ENCODE measurements at regions not wholly inside any gene's neighbourhood (a gene's known extent, or its start where the extent isn't known, plus 50 kb on each side); places are given as distances from the start of the nearest gene placed in this dataset.

GRCh38 chr2:144948205-144948855 is 428.4 kb upstream of the ZEB2 start:
- DNase-seq: no peak

- no peak for DNase-seq
Measured at GRCh38 chr2:144947709-144948037, 427.8 kb upstream of the ZEB2 start.

- DNase-seq: no peak
Measured at GRCh38 chr2:144946263-144946662, 426.3 kb upstream of the ZEB2 start.

- DNase-seq: no peak
Measured at GRCh38 chr2:144944546-144945220, 424.8 kb upstream of the ZEB2 start.

GRCh38 chr2:144943986-144944385 is 424.1 kb upstream of the ZEB2 start:
- DNase-seq: no peak

GRCh38 chr2:144943293-144943941 is 423.5 kb upstream of the ZEB2 start:
- DNase-seq: no peak

GRCh38 chr2:144942516-144943256 is 422.8 kb upstream of the ZEB2 start:
- DNase-seq: no peak

- DNase-seq: no peak
Measured at GRCh38 chr2:144941743-144942488, 422.0 kb upstream of the ZEB2 start.

- DNase-seq: no peak
Measured at GRCh38 chr2:144939590-144939989, 419.7 kb upstream of the ZEB2 start.

- DNase-seq: no peak
Measured at GRCh38 chr2:144937910-144938709, 418.2 kb upstream of the ZEB2 start.

- DNase-seq: no peak
Measured at GRCh38 chr2:144937066-144937465, 417.1 kb upstream of the ZEB2 start.

GRCh38 chr2:144936442-144936841 is 416.5 kb upstream of the ZEB2 start:
- DNase-seq: no peak

GRCh38 chr2:144935736-144936135 is 415.8 kb upstream of the ZEB2 start:
- DNase-seq: no peak

GRCh38 chr2:144935191-144935590 is 415.3 kb upstream of the ZEB2 start:
- DNase-seq: no peak

- DNase-seq: no peak
Measured at GRCh38 chr2:144931960-144932359, 412.0 kb upstream of the ZEB2 start.

- no peak for DNase-seq
Measured at GRCh38 chr2:144931480-144931879, 411.6 kb upstream of the ZEB2 start.

GRCh38 chr2:144927429-144927828 is 407.5 kb upstream of the ZEB2 start:
- DNase-seq: no peak

- DNase-seq: no peak
Measured at GRCh38 chr2:144925886-144926285, 406.0 kb upstream of the ZEB2 start.

GRCh38 chr2:144924827-144925226 is 404.9 kb upstream of the ZEB2 start:
- DNase-seq: no peak

- no peak for DNase-seq
Measured at GRCh38 chr2:144922519-144922918, 402.6 kb upstream of the ZEB2 start.

GRCh38 chr2:144920755-144921530 is 401.0 kb upstream of the ZEB2 start:
- DNase-seq: no peak

All from GF-D8 (cell line).